ENCODE measurements at regions not wholly inside any gene's neighbourhood (a gene's known extent, or its start where the extent isn't known, plus 50 kb on each side); places are given as distances from the start of the nearest gene placed in this dataset.
"Not testable (repeated sequence)": the region's sequence is repeated elsewhere in the genome, so short reads cannot be mapped to it uniquely, and the experiment has no call there.

- TF ChIP-seq, protein P1, sequence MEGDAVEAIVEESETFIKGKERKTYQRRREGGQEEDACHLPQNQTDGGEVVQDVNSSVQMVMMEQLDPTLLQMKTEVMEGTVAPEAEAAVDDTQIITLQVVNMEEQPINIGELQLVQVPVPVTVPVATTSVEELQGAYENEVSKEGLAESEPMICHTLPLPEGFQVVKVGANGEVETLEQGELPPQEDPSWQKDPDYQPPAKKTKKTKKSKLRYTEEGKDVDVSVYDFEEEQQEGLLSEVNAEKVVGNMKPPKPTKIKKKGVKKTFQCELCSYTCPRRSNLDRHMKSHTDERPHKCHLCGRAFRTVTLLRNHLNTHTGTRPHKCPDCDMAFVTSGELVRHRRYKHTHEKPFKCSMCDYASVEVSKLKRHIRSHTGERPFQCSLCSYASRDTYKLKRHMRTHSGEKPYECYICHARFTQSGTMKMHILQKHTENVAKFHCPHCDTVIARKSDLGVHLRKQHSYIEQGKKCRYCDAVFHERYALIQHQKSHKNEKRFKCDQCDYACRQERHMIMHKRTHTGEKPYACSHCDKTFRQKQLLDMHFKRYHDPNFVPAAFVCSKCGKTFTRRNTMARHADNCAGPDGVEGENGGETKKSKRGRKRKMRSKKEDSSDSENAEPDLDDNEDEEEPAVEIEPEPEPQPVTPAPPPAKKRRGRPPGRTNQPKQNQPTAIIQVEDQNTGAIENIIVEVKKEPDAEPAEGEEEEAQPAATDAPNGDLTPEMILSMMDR (IDR thresholded peaks at IDR 0.05; ENCODE audit: borderline replicate concordance, insufficient read depth, low read depth, low read length), result no peak
- no peak overlapping the region for H3K4me3 ChIP-seq (ENCODE audit: low read depth, low read length)
Observed at GRCh38 chr12:84036912-84037311, 875.7 kb downstream of the SLC6A15 start.

GRCh38 chr12:84035766-84036165 lies 876.8 kb downstream of the SLC6A15 start:
- H3K4me3 ChIP-seq (ENCODE audit: low read depth, low read length), result no peak overlapping the region
- TF ChIP-seq, protein P1 (IDR thresholded peaks at IDR 0.05; ENCODE audit: borderline replicate concordance, insufficient read depth, low read depth, low read length), result no peak

- H3K4me3 ChIP-seq (ENCODE audit: low read depth, low read length), result no peak overlapping the region
- TF ChIP-seq, protein P1 (IDR thresholded peaks at IDR 0.05; ENCODE audit: borderline replicate concordance, insufficient read depth, low read depth, low read length), result no peak
Observed at GRCh38 chr12:84034871-84035270, 877.7 kb downstream of the SLC6A15 start.

GRCh38 chr12:84033162-84033561 lies 879.4 kb downstream of the SLC6A15 start:
- TF ChIP-seq, protein P1 (IDR thresholded peaks at IDR 0.05; ENCODE audit: borderline replicate concordance, insufficient read depth, low read depth, low read length), result no peak
- no peak overlapping the region for H3K4me3 ChIP-seq (ENCODE audit: low read depth, low read length)

DNA sequence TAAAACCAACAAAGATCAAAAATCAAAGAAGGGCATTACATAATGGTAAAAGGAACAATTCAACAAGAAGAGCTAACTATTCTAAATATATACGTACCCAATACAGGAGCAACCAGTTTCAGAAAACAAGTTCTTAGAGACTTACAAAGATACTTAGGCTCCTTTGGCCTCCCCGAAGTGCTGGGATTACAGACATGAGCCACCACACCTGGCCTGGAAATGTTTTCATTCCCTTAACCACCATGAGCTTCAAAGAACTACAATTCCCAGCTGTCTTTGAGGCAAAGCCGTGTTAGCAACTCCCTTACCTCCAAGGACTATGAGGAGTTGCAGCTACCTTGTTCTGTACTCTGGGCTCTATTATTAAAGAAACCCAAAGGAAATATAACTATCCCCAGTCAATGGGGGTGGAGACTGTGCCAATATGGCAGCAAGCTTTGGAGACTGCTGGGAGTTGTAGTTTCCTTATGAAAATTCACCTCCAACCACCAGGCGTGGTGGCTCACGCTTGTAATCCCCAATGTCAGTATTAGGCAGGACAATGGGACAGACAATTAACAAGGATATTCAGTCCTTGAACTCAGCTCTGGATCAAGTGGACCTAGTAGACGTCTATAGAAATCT lies 893.9 kb downstream of the SLC6A15 start:
- H3K4me3 ChIP-seq (ENCODE audit: low read depth, low read length), result not testable (repeated sequence)

GRCh38 chr12:84016956-84017355 lies 895.6 kb downstream of the SLC6A15 start:
- TF ChIP-seq, protein P1 (IDR thresholded peaks at IDR 0.05; ENCODE audit: borderline replicate concordance, insufficient read depth, low read depth, low read length), result no peak
- no peak overlapping the region for H3K4me3 ChIP-seq (ENCODE audit: low read depth, low read length)

GRCh38 chr12:83997423-83997822 lies 915.2 kb downstream of the SLC6A15 start:
- no peak overlapping the region for H3K4me3 ChIP-seq (ENCODE audit: low read depth, low read length)
- TF ChIP-seq, protein P1 (IDR thresholded peaks at IDR 0.05; ENCODE audit: borderline replicate concordance, insufficient read depth, low read depth, low read length), result no peak
